ENCODE measurements at regions not wholly inside any gene's neighbourhood (a gene's known extent, or its start where the extent isn't known, plus 50 kb on each side); places are given as distances from the start of the nearest gene placed in this dataset.

- no peak for TF ChIP-seq POLR2A (IDR thresholded peaks at IDR 0.05)
- TF ChIP-seq CTCF (IDR thresholded peaks at IDR 0.05): no peak
These were observed 57.3 kb upstream of the ZNF648 start for GRCh38 chr1:182118851-182119250.

All from lower leg skin (tissue), 3 donors.